ENCODE measurements at regions not wholly inside any gene's neighbourhood (a gene's known extent, or its start where the extent isn't known, plus 50 kb on each side); places are given as distances from the start of the nearest gene placed in this dataset.

DNA sequence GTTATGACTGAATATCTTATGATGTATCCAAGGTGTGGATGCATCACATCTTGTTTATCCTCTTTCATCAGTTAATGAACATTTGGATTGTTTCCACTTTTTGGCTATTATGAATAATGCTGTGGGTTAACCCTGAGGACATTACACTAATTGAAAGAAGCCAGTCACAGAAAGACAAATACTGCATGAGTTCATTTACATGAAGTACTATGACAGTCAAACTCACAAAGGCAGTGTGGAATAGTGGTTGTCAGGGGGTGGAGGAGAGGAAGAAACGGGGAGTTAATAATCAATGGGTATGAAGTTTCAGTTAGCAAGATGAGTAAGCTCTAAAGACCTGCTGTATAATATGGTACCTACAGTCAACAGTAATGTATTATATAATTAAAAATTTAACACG, 409.4 kb upstream of the CTNND2 start:
- no peak for DNase-seq

DNA sequence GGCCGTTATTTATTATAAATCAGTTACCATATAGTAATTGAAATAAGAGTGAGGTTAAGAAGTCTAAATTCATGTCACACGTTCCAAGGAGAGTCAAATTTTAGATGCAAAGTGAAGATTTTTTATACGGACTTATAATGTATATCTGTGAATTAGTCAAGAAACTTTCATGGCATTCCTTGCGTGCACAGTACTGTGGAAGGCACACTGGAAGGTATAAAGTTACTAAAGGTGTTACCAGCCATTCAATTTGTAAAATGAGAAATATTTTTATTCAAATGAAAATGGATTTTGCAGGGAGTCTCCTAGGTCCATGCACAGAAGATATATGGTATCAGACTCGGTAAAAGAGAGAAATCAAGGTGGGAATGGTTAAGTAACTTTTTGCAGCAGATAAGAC, 408.1 kb upstream of the CTNND2 start:
- DNase-seq: no peak

DNA sequence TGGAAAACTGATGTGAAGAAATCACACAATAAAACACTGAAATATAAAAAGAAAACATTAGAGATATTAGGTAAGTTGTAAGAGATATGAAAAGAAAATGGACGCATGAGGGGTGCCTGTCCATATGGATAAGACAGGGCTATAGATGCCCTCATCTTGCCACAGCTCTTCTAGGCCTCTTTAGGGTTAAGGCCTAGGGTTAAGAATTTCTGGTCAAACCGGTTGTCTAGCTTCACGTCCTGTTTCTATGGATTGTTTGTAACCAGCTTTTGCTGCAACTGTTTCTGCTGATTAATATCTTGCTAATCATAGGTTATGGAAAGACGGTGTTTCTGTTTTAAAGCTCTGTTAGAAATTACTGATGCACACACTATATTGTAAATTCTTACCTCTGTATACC, 389.9 kb upstream of the CTNND2 start:
- no peak for DNase-seq

DNA sequence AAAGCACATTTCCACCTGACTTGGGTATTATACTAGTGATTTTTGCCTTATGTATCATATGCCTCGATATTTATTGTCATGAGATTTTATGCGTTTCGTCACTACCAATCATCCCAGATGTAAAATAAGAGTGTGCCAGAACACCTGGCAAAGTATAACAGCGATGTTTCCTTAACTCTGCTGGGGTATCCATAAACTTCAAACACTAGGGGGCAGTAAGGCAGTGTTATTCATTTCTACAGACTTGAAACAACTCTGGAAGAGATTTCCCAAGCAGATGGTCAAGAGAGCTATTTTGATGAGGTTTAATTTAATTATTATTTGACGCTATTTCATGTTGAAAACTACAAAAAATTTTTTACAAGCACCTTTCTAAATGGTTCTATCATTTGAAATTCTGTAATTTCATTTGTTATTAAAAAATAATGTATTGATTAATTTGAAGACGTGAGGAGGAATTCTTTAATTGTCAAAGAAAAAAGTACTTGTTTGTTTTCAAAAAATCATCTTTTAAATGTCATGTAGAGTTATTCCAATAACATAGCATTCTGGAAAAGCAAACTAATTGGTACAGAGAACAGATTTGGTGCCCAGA, 388.5 kb upstream of the CTNND2 start:
- no peak for DNase-seq

DNA sequence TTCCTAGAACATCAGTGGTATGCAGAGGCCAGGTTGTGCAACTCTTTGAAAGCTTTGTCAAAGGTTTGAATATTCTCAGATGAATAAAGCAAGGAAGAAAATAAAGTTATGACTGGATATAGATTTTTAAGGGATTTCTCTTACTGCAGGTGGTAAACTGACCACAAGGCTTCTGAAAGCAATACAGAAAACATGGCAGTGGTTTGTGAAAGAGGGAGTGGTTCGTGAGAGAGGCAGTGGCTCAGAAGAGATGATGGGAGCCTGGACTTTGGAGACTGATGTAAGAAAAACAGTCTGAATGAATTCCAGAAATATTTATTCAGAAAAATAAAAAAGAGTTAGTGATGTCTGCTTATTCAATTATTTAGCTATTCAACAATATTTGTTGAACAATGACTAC, 380.4 kb upstream of the CTNND2 start:
- no peak for DNase-seq

GRCh38 chr5:12277504-12278192, 373.4 kb upstream of the CTNND2 start:
- no peak for DNase-seq

GRCh38 chr5:12274236-12274635, 370.0 kb upstream of the CTNND2 start:
- no peak for DNase-seq

GRCh38 chr5:12272389-12272788, 368.1 kb upstream of the CTNND2 start:
- DNase-seq: no peak

GRCh38 chr5:12270914-12271313, 366.7 kb upstream of the CTNND2 start:
- no peak for DNase-seq

GRCh38 chr5:12269164-12269563, 364.9 kb upstream of the CTNND2 start:
- no peak for DNase-seq

DNA sequence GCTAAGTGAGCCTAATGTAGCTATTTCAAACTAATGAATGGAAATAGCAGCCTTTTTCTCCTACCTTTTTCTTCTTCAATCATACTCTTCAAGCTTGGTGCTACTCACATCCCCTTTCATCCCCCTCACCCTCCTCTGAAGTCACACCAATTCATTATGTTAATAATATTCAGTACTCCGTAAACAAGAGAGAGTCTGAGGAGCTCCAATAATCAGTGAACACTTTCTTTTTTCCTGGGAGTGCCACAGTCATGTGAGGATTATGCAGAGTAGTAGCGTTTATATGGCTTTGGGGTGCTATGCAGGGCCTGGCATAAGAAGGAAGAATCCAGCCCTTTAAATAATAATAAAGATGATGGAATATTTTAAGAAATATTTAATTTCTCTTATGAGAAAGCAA, 354.3 kb upstream of the CTNND2 start:
- no peak for DNase-seq

- no peak for DNase-seq
These were observed 346.2 kb upstream of the CTNND2 start for GRCh38 chr5:12250454-12250853.

- DNase-seq: no peak
These were observed 344.6 kb upstream of the CTNND2 start for GRCh38 chr5:12248831-12249230.

DNA sequence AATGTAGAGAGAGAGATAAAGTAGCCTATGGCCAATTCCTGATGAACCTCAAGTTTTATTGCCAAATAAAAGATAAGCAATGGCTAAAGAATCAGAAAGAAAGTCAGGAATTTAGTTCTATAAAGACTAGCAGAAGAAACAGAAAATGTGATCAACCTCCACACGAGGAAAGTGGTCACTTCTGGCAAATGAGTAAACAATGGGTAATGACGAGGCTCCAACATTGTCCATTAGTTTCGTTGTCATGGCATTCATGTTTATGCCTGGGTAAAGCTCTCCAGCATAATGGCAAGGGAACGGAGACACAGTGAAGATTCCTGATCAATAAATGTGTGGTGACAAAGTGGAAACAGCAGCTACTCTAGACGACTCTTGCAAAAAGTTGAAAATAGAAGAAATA, 341.8 kb upstream of the CTNND2 start:
- no peak for DNase-seq

- DNase-seq: no peak
These were observed 341.2 kb upstream of the CTNND2 start for GRCh38 chr5:12245429-12245828.

GRCh38 chr5:12242950-12243888, 339.0 kb upstream of the CTNND2 start:
- DNase-seq: no peak

DNA sequence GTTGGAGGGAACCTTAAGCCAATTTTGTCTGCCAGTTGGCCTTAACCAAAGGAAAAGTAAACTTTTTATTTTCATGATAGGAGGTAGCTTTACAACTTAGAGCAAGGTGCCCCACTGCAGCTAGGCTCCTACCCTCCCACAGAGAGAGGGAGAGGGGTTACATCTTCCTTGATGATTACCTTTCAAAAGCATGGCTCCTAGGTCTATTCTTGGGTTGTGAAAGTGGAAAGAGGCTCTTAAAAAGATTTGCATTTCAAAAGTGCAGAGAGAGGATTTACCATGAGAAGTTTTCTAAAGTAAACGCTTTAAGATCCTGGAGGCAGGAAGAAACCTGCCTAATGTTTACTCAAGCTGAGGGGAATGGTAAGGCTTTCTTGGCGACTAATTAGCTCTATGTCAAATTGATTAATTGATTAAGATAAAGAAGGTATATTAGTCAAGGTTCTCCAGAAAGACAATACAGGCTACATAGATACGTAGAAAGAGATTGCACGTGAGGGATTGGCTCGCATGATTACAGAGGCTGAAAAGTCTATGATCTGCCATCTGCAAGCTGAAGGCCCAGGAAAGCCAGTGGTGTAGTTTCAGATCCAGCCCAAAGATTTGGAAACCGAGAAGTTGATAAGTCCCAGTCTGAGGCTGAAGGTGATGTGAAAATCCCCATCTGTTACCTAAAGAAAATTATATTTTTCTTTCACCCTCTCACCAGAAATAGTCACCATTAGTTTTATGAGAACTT, 333.8 kb upstream of the CTNND2 start:
- no peak for DNase-seq

DNA sequence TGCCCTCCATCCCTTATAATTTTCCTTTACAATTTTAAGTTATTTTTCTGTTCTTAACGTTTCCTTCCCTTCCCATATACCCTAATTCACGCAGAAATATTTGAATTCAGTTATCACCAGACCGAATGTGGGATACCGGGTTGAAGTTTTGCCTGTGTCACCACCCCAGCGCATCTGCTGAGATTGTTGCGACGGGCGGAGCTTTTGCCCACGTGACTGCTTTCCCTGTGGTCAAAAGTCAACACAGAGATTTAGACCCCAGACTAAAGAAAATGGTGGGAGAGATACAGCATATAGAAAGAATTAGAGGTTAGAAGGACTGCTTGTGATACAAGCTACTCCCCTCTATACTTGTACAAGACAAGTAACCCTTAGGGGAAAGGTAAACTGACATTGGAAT, 326.4 kb upstream of the CTNND2 start:
- no peak for DNase-seq

DNA sequence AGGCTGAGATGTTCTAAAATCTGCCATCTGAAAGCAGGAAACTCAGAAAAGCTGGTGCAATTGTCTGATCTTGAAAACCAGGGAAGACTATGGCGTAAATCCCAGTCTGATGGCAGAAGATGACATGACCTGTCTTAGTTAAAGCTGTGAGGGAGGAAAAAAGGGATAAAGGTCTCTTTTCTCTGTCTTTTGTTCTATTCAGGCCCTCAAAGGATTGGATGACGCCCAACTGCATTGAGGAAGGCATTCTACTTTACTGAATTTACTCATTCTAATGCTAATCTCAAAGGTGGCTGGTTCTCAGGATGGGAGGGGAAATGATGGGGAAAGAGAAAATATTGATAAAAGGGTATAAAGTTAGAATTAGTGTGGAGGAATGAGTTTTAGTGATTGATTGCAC, 312.8 kb upstream of the CTNND2 start:
- DNase-seq: no peak

- no peak for DNase-seq
These were observed 310.2 kb upstream of the CTNND2 start for GRCh38 chr5:12214267-12215015.

DNA sequence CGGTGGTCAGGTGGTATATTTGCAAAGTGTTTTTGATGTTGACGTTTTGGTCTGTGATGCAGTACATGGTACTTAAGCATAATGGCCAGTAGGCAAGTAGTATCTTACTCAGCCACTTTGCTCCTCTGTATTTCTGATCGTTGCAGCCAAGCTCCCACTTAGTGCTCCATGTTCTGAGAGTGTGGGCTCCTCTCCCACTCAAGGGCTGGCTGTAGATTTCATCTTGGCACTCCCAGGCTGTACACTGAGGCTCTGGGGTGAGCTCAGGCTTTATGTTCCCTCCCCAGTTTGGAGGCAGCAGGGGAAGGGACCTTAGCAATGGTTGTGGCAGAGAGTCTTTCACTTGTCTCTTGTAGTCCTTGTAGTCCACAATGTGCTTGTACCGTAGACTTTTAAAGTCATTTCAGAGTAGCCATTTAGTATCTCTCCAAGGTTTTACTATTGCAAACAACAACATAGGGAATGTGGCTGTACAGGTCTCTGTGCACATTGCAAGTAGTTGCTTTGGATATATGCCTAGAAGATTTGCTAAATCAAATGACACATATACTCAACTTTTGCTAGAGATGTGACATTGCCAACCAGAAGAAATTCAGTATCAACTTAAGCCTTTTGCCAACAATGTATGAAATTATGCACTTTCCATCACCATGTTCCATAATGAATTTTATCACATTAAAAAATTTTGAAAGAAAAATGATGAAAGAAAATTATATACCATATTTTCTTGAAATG, 304.3 kb upstream of the CTNND2 start:
- no peak for DNase-seq

DNA sequence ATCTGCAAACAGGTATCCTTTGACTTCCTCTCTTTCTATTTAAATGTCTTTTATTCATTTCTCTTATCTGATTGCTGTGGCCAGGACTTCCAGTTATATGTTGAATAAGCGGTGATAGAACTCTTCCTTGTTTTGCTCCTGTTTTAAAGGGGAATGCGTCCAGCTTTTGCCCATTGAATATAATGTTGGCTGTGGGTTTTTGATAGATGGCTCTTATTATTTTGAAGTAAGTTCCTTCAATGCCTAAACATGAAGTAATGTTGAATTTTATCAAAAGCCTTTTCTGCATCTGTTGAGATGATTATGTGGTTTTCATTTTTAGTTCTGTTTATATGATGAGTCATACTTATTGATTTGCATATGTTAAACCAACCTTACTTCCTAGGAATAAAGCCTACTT, 300.5 kb upstream of the CTNND2 start:
- DNase-seq: no peak
